BE2C (cell line): ENCODE measurements at regions not wholly inside any gene's neighbourhood (a gene's known extent, or its start where the extent isn't known, plus 50 kb on each side); places are given as distances from the start of the nearest gene placed in this dataset.

Experiments
- DNase-seq: peaks from one replicate; pipeline ENCODE4 v3.0.0-alpha.2; 2020
- H3K27me3 ChIP-seq: fragments of 250-450 bp; sonication (Bioruptor Pico); 2 replicates; pipeline ENCODE4 v1.5.1; 2020; ENCODE audit warnings: mild to moderate bottlenecking
- H3K36me3 ChIP-seq: fragments of 250-450 bp; sonication (Bioruptor Pico); 2 replicates; pipeline ENCODE4 v1.5.1; 2020; ENCODE audit warnings: mild to moderate bottlenecking
- H3K4me1 ChIP-seq: fragments of 250-450 bp; sonication (Bioruptor Pico); 2 replicates; pipeline ENCODE4 v1.5.1; 2020
- H3K4me3 ChIP-seq: 2 replicates; pipeline ENCODE4 v1.5.1; 2011; ENCODE audit warnings: low read depth, low read length
- H3K9me3 ChIP-seq: fragments of 250-450 bp; sonication (Bioruptor Pico); 2 replicates; pipeline ENCODE4 v1.5.1; 2020
- CTCF ChIP-seq: IDR thresholded peaks from 2 replicates; pipeline ENCODE4 v1.5.1; 2012; ENCODE audit warnings: mild to moderate bottlenecking, low read depth, low read length

DNA sequence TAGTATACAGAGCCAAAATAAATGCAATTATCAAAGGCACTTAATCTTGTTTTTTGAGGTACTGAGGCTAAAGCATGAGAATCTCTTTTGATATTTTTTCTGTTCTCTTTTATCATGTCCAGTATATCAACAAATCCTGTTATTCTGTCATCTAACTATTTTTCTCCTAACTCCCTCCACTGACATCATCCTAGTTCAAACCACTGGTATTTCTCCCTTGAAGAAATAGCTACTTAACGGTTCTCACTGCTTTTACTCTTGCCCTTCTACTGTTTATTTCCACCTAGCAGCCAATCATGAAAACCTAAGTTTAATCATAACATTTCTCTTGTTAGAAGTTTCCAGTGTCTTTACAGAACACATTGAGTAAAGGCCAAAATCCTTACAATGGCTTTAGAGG is 317.6 kb downstream of the GPD2 start:
- no peak for TF ChIP-seq CTCF

GRCh38 chr2:156756516-156756915 is 320.3 kb downstream of the GPD2 start:
- no peaks in the 10 kb centered on the region for H3K4me1 ChIP-seq
- DNase-seq: no peak
- H3K27me3 ChIP-seq: no peaks in the 10 kb centered on the region
- no peak overlapping the region for H3K4me3 ChIP-seq
- H3K36me3 ChIP-seq: no peaks in the 10 kb centered on the region
- no peaks in the 10 kb centered on the region for H3K9me3 ChIP-seq
- no peak for TF ChIP-seq CTCF

More for the DNA sequence above, 317.6 kb downstream of the GPD2 start:
- no peak for DNase-seq
- H3K4me1 ChIP-seq: no peaks in the 10 kb centered on the region
- no peaks in the 10 kb centered on the region for H3K27me3 ChIP-seq
- no peaks in the 10 kb centered on the region for H3K9me3 ChIP-seq
- H3K36me3 ChIP-seq: no peaks in the 10 kb centered on the region
- no peak overlapping the region for H3K4me3 ChIP-seq

DNA sequence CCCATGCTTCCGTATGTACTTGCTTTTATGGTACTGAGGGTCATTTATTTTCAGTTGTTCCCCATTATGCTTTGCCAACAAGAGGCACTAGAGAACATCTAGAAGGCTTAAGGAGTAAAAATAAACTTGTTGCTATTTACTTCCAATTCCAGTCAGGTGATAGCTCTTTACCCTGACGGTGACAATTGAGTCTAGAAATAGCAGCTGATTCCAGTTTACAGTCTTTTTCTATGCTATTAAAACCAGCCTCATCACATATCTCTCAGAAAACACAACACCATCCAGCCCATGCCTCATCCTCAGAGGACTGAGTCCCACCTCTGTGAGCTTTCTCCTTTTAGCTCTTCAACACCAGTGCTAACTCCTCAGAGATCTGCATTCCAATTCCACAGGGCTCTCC is 327.0 kb downstream of the GPD2 start:
- Histone ChIP-seq H3K9me3 (no peaks in the 10 kb centered on the region), H3K36me3 (no peaks in the 10 kb centered on the region), H3K4me1 (no peaks in the 10 kb centered on the region), H3K27me3 (no peaks in the 10 kb centered on the region), H3K4me3 (no peak overlapping the region)
- DNase-seq: no peak
- no peak for TF ChIP-seq CTCF

DNA sequence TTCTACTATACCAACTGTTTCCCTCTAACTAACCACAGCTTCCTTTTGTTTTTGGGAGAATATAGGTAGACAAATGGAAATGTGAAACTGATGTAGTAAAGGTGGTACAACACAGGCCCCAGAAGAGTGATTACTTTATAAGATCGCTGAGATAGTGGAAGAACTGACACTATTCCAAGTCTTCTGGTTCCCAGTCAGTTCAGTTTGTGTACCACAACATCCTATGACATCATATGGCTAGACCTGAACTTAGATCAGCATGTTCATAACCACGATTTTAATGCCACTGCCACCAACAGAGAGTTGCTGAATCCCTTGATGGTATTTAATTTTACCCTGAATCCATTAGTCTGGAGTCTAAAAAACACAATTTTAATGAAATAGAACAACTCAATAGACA is 328.9 kb downstream of the GPD2 start:
- Histone ChIP-seq H3K36me3 (no peaks in the 10 kb centered on the region), H3K9me3 (no peaks in the 10 kb centered on the region), H3K27me3 (no peaks in the 10 kb centered on the region), H3K4me3 (no peak overlapping the region), H3K4me1 (no peaks in the 10 kb centered on the region)
- TF ChIP-seq CTCF: no peak
- no peak for DNase-seq

DNA sequence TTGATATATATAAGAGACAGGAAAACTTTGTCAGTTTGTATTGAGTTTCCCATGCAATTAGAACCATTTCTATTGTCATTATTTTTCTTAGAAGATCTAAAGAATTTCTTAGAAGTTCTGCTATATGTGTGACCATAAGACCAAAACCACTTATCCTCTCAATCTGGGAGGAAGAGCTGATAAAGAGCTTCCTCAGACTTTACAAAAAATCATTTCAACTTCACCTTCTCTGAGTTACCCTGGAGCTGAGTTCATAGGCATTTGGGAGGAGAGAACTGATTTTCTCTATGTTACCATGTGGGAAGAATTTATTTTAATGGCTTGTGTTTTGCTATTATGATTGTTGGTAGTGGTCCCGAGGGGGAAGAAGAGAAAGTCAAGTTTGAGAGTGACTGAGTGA is 329.3 kb downstream of the GPD2 start:
- Histone ChIP-seq H3K27me3 (no peaks in the 10 kb centered on the region), H3K36me3 (no peaks in the 10 kb centered on the region), H3K4me3 (no peak overlapping the region), H3K9me3 (no peaks in the 10 kb centered on the region), H3K4me1 (no peaks in the 10 kb centered on the region)
- TF ChIP-seq CTCF: no peak
- no peak for DNase-seq

- Histone ChIP-seq H3K36me3 (no peaks in the 10 kb centered on the region), H3K27me3 (no peaks in the 10 kb centered on the region), H3K4me3 (no peak overlapping the region), H3K9me3 (no peaks in the 10 kb centered on the region), H3K4me1 (no peaks in the 10 kb centered on the region)
- DNase-seq: no peak
- no peak for TF ChIP-seq CTCF
These were observed 333.6 kb downstream of the GPD2 start for GRCh38 chr2:156769802-156770201.
